HCEC 1CT (cell line): ENCODE measurements at regions not wholly inside any gene's neighbourhood (a gene's known extent, or its start where the extent isn't known, plus 50 kb on each side); places are given as distances from the start of the nearest gene placed in this dataset.

Source experiments
- DNase-seq: peaks from one replicate; pipeline ENCODE4 v3.0.0-alpha.2; 2017

DNA sequence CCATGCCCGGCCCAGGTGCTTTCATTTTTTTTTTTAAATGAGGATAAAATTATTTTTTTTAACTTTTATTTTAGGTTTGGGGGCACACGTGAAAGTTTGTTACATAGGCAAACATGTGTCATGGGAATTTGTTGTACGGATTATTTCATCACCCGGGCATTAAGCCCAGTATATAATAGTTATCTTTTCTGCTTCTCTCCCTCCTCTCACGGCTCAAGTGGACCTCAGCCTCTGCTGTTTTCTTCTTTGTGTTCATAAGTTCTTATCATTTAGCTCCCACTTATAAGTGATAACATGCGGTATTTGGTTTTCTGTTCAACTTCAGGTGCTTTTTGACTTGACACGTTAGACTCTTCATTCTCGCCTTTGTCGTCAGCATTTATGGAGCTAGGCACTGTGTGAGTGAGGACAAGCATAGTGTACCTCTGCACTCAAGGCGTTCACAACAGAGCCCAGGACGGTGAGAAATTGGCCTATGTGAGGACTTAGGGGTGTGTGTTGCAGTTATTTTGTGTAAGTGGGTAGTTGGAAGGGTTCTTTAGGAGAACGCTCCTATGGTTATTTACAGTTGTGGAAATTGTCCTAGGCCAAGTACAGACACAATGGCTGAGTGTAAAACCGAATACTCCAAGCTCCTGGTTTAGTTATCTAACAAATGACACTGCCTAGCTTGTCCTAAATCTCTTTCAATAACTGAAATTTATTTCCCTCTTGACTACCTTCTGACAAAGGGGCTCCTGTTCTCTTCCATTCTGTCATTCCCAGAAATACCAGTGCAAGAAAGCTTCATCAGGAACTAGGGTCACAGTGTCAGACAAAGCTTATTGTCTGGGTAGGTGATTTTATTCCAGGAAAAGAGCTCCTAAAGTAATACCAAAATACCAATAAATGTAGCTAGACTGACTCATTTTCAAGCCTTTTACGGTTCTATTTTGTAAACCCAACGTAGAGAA is 200.5 kb upstream of the PRICKLE1 start:
- DNase-seq: no peak

DNA sequence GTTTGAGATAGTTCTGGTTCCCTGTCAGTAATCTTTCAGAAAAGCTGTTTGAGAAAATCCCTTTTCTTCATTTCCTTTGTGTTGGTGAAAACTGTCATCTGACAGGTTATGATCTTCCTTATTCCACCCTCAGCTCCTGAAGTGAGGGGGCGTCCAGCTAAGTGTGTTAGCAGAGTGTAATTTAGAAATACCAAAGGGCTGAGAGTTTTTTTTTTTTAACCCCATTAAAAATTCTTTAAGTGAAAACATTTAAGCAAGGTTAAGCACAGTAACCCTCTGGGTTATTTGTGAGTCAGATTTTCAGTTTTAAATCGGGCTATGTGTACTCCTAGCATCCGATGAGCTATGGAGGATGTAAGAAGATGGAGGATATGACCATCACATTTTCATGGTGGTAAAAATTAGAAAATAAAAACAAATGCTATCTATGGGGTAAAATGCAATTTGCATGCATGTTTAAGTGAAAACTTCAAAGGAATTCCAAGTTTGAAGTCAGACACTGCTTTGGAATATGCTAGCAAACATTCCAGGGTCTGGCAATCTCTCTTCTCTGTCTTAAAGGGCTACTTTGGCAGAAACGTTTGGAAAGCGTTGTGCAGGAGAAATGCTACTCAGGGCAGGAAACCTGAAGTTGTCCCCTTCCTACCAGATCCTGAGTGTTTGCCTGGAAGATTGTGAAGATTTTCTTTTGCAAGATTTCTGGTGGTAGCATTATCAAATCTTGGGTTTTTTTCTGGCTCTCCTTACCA is 197.0 kb upstream of the PRICKLE1 start:
- DNase-seq: peak; percentile 21

DNA sequence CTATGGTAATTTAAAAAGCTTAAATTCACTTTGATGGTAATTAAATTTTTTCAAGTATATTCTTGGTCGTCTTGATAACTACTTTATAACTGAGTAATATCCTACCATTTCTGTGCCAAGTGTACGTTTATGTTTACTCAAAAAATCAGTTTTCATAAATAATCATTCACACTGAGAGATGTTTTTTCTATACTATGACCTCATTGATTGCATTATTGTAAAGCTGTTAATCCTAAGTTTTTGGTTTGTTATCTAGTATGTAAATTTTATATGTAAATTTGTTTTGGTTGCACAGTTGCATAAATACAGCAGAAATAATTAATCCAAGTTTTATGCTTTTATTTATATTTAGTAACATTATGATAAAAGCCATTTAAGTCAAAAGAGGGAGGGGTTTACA is 196.4 kb upstream of the PRICKLE1 start:
- no peak for DNase-seq

DNA sequence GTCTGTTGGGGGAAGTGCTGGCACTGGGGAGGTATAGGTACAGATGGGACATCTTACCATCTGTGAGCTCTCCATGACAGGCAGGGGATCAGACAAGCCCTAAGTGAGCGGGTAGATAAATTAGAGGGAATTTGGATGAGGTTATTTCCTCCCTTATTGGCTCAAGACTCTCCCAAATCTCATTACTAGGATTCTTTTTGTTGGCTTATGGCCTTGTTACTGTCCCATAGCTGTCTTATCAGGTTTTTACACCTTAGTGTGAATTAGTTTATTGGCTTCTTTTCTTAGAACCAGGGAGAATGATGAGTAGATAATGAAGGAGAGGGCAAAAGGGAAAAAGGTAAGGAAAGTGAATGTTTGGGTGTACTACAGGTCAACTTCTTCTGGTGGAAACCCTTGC is 191.1 kb upstream of the PRICKLE1 start:
- DNase-seq: no peak

DNA sequence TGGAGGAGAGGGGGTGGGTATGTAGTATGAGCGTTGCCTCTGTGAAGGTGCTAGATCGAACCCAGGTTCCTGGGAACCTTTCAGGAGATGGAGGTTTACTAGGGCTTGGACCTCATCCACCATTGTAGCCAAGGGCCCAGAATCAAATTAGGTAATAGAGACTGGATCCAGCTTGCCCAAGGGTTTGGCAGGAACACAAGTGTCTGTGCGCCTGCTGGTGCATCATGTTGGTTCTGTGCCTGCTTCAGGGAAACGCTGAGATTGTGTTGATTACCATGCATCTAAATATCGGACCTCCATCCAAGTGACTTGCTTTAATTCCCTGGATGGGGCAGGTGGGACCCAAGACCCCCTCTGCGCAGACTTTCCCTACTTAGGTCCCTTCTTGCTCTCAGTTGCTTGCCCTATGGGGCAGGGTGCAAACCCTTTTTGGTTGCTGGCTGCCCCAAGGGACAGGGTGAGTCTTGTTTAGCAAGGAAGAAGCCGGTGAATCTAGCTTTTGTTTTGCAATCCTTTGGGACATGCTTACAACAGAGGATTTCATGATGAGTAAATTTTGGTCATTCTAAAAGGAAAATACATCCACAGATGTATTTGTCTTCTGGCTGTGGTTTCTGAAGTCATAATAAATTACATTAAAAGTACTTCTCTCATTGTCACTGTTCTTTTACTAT is 189.8 kb upstream of the PRICKLE1 start:
- peak; percentile 47 for DNase-seq

DNA sequence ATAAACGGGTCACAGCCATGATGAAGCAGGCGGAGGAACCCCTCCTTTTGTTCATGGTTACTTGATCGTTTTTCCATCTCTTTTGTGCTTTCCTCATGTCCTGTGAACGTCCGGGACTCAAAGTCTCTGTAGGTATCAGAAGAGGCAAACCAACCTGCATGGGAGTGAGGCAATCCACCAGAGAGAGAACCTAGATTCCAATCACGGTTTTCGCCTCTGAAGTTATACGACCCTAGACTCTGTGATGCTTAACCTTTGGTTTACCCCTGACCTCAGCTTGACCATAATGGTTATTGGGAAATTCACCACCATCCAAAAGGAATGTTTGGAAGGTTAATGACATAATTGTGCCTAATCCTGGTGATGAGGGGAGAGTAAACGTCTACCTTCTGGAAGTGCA is 186.8 kb upstream of the PRICKLE1 start:
- no peak for DNase-seq

DNA sequence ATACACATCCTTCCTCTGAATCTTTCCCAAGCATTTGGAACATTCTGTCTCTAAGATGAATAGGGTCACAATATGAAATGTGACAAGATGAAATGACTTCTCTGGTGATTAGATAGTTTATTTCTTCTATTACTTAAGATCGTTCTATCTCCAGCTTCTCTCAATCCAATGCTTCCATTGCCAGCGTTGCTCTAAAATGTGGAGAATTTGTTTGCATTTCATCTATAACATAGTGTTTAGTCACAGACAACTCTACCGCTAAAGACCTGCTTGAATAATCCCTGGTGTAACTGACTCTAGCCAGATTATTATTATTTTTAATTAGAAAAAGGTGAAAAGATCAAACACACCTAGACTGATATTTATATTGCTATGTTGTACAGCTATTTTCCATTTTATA is 184.7 kb upstream of the PRICKLE1 start:
- no peak for DNase-seq

DNA sequence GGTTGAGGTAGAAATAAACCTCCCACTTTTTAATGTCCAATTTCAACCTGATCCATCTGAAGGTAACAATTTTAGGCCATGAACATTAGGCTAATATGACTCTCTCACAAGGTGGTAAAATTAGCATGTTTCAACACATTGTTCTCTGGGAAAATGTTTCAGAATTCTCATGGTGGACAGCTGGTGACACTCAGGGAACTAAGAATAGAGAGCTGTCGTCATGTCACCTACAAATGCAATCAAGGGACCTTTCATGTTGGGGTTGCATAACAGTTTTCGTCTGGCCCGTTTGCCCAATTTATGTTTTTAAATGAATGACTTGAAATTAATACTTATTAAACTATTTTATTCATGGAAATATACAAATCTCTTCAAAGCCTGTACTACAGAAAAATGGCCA is 180.7 kb upstream of the PRICKLE1 start:
- no peak for DNase-seq

DNA sequence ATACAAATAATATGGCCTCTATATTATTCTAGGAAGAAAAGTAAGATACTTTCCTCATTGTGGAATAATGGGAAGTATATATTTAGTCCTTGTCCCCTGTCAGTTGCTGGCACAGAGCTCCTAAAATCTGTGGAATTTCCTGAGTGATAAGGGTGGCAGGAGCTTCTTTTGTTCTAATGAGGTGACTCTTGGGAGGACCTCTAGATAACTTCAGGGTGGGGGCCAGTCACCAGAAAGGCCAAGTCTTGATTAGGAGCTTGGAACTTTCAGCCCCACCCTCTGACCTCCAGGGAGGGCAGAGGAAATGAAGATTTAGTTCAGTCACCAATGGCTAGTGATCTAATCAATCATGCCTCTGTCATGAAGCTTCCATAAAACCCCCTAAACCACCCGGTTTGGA is 179.9 kb upstream of the PRICKLE1 start:
- no peak for DNase-seq

DNA sequence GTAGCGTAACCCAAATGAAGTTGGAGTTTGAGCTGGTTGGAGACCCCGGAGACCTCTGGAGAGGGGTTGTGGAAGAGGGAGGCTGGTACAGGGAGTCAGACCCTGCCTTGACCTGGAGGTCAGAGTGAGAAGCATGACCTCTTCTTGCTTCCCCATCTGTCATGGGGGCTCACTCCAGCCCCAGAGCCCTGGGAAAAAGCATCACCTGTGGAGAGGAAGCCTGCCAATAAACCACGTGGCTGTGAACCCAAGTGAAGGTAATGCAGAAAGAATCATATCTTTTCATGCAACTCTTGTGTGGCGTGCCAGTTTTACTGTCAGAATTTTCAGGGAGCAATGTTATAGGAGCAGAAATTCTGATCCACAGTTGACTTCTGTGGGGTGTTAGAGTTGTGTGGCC is 178.5 kb upstream of the PRICKLE1 start:
- no peak for DNase-seq

DNA sequence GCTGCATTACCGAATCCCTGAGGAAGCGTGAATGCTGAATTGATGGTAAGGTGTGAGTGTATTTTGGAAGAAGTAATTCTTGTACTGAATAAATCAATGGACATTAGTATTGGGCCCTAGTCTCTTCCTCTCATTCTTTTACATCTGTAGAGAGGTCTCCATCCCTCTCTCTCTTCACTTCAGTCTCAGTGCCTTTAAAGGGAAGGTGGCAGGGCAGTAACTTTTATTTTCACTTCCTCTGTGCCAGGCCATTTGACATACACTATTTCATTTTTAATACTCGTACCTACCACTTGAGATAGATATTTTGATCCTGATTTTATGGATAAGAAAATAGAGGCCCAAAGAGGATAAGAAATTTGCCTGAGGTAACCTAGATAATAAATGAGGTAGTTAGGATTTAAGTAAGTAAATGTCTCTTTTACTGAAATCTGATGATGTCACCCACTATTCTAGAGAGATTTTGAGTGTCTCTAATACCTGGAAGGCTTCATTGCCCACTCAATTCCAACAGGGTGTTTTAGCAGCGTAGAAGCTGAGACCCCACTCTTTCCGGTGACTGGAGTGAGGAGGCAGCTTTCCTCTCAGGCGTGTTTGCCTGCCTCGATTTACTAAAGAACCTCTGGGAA is 177.9 kb upstream of the PRICKLE1 start:
- DNase-seq: no peak

DNA sequence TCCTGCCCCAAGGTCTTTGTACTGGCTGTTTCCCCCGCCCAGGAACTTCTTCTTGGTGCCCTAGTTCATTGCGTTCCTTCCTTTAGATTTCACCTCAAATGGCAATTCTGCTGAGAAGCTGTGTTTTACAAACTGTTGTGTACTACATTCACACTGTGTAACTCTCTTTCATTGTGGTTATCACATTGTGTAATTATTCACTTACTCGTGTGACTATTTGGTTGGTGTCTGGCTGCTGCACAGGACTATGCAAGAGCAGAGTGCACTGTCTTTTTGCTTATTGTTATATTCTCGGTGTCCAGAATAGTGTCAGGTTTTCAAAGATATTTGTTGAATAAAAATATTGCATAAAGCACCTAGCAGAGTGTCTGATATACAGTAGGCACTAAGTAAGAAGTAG is 177.2 kb upstream of the PRICKLE1 start:
- no peak for DNase-seq

DNA sequence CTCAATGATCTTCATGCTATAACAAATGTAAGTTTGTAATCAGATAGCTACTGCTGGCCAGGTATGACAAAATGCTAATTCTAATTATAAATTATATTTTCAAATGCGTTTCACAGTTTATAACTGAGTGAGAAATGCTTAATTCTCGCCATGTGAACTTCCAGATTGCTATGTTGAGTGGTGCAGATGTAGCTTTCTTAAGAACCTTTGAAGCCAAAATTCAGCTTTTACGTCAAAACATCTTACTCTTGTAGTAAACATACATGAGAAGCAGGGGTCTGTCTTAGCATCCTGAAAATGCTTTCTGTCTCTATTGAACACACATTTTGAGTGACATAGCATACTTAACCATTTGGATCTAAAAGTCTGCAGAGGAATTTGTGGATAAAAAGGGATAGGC is 176.5 kb upstream of the PRICKLE1 start:
- no peak for DNase-seq

DNA sequence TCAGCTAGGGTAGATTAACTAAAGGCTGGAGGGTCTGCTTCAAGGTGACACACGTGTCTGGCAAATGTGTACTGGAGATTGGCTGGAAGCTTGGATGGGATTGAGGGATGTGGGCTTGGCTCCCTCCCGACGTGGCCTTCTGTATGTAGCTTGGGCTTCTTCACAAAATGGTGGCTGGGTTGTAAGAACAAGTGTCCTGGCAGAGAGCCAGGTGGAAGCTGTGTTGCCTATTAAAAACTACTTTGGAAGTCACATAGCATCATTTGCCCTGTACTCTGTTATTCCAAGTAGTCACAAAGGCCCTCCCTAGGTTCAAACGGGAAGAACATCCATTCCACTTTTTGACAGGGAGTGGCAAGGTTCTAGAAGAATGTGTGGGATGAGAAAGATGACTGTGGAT is 174.1 kb upstream of the PRICKLE1 start:
- no peak for DNase-seq

DNA sequence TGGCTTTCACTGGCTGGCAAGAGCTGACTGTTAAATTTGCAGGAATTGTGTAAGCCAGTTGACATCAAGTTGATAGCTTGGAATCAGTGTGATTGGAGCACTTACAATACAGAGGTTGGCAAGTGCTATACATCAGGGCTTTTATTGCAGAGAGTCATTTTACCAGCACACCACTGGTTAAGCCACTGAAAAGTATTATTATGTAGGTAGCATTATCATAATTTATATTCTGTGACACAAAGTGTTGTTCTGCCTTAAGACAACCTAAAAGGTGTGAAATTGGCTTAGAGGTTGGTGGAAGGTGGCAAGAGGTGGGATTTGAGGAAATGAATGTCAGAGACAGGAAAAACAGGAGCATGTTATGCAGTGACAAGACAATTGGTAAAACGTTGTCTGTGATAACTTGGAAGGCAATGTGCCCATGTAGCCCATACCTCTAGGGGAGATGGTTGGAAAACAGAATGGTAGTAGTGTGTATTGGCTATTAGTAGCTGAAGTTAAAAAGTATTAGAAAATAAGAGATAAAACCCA is 172.9 kb upstream of the PRICKLE1 start:
- no peak for DNase-seq

DNA sequence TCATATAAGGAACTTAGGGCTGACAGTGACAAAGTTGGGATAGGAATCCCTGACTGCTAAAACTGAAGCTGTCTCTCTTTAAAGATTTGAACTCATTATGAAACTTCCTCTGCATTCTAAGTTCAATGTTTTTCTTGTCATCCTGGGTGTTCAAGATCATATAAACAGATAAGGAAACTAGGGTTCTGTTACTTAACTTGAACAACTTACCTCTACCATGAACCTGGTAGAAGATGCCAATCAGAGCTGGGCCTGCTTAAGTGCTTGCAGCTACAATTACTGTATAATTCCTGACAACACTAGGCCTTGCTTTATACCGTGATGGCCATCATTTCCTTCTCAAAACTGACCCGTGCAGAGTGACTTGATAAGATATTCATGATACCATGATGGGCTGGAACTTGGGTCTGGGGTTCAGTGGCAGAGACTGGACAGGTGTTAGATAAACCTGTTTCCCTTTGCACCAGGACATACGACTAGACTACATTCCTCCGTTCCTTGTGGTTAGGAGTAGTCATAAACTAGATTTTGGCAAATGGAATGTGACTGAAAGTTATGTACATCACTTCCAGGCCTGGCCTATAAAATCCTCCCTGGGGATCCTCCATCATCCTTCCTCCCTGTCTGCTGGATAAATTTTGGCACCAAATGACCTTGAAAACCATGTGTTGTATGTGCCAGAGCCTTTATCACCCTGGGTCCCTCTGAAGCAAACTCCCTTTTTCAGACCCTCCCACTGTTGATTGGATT is 172.2 kb upstream of the PRICKLE1 start:
- no peak for DNase-seq

DNA sequence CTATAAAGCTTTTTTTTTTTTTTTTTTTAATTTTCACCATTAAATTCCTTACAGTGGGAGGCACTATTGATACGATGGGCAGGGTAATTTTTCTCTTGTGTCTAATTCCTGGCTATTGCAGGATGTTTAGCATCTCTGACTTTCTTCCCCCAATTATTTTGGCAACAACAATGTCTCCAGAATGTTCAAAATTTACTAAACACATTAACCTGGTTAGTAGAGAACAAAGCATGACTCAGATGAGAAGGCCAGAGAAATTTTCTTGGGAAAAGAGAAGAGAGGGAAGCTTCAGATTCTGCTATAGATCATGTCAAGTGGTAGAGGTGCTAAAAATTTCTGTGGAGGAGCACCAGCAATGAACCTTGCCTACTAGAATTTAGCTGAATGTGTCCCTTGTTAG is 171.5 kb upstream of the PRICKLE1 start:
- no peak for DNase-seq

DNA sequence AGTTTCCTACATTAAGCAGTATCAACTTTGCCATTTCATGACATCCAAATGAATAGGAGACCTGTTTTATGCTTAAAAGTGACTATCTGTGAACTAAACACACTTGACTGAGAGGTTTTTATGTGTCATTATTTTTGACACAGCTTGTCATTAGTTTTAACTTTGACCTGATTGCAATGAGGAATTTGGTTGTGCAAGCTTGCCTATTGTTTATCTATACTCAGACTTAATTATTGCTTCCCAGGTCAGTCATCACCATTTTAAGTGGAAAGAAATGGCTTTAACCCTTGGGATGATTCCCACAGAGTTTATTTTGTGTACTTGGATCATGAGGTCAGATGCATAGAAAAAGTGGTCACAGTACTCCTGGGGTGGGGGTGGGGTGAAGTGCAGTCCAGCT is 171.0 kb upstream of the PRICKLE1 start:
- DNase-seq: no peak

DNA sequence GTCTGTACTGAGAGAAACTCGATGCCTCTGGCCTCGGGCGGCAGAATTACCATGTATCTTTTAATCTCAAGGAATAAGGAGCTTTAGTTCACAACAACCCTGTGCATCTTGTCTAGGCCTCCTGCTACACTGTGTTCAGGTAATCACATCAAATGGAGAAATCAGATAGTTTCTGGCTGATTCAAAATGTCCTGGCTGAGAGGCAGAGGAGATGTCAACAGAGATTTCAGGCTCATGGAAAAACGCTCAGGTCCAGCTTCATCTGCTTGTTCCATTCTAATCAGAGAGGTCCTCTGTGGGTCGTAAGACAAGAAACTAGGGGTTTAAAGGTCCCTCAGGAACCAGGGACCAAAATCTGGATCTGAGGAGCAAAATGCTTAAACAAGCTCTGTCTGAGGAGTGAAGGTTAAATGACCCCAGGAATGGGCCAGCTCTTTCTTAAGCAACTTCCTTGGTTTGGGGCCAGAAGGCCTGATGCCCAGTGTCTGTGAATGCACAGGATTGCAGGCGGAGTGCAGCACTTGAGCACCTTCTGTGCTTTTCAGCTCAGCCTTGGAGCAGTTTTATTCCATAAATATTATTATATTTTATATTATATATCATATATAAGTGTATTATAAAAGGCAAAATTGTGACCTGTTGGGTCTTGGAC is 170.2 kb upstream of the PRICKLE1 start:
- DNase-seq: peak; percentile 28

DNA sequence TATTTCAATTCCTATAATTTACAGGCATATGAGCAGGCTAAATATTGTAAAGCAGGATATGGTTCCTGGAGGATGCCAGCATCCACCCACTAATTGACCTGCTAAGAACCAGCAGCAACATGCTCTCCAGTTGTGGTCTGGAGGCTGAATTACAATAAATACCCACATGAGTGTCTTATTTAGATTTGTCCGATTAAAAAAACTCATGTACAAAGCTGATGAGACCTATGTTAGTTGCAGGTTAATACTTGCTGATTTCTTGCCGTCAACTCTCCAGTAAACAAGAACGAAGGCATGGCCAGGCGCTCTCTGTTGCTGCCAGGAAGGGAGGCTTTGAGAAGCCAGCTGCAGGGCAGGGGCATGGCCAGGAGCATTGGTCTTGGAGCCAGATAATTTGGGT is 169.3 kb upstream of the PRICKLE1 start:
- DNase-seq: no peak

DNA sequence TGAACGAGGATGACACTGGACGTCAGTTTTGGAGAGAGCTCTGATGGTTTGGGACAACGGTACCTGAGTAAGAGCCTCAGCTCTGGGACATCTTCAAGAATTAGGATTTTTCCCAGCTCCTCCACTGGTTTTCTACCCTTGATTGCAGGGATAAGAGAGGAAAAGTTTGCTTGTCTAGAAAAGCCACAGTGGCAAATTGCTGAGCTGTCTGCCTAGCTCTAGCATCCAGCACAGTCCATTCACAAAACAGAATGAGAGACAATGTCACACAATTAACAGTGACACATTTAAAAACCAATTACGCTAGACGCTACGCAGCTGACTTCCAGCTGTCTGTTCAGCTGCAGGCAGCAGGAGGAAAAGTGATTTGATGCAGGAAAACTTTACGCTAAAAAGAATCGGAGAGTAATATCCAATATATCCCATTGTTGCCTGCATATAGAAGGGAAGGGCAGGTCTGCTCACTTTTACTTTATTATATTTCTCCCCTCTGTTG is 168.1 kb upstream of the PRICKLE1 start:
- no peak for DNase-seq
